ENCODE measurements at regions not wholly inside any gene's neighbourhood (a gene's known extent, or its start where the extent isn't known, plus 50 kb on each side); places are given as distances from the start of the nearest gene placed in this dataset.

- Histone ChIP-seq H3K4me3 (no peak overlapping the region), H3K36me3 (no peaks in the 10 kb centered on the region), H3K4me1 (no peaks in the 10 kb centered on the region), H3K27ac (no peak overlapping the region), H3K27me3 (no peaks in the 10 kb centered on the region), H3K9me3 (no peaks in the 10 kb centered on the region)
- 58 to 72% (median 64%) methylated on average over 1 of the region's 1 CpG for WGBS, 4 donors
- no peak for TF ChIP-seq CTCF (IDR thresholded peaks at IDR 0.05)
- TF ChIP-seq POLR2A (IDR thresholded peaks at IDR 0.05) = no peak
- intact Hi-C loops (cut with DNase I) = no loop called here
- no peak for DNase-seq
- ATAC-seq = no peak
These were observed 942.4 kb upstream of the PRR20A start for GRCh38 chr13:56198350-56198749.

GRCh38 chr13:56201834-56202233, 938.9 kb upstream of the PRR20A start:
- DNase-seq (no peak), ATAC-seq (no peak)
- H3K27ac ChIP-seq = no peak overlapping the region
- no peaks in the 10 kb centered on the region for H3K9me3 ChIP-seq
- intact Hi-C loops (cut with DNase I) = no loop called here
- H3K36me3 ChIP-seq = no peaks in the 10 kb centered on the region
- no peak for TF ChIP-seq POLR2A (IDR thresholded peaks at IDR 0.05)
- TF ChIP-seq CTCF (IDR thresholded peaks at IDR 0.05) = no peak
- no peaks in the 10 kb centered on the region for H3K27me3 ChIP-seq
- H3K4me1 ChIP-seq = no peaks in the 10 kb centered on the region
- H3K4me3 ChIP-seq = no peak overlapping the region
- WGBS, 4 donors = 54 to 70% (median 63%) methylated on average over 2 of the region's 2 CpGs

- ATAC-seq (no peak), DNase-seq (no peak)
- H3K27me3 ChIP-seq = no peaks in the 10 kb centered on the region
- no peak overlapping the region for H3K4me3 ChIP-seq
- WGBS, 4 donors = 77 to 83% (median 80%) methylated on average over 1 of the region's 1 CpG
- no peaks in the 10 kb centered on the region for H3K4me1 ChIP-seq
- TF ChIP-seq CTCF (IDR thresholded peaks at IDR 0.05) (no peak), POLR2A (IDR thresholded peaks at IDR 0.05) (no peak)
- intact Hi-C loops (cut with DNase I) = no loop called here
- H3K36me3 ChIP-seq = no peaks in the 10 kb centered on the region
- peaks cover 0 to 6% (median 0%) of the 10 kb centered on the region in 12 donors for H3K9me3 ChIP-seq
- no peak overlapping the region for H3K27ac ChIP-seq
These were observed 924.5 kb upstream of the PRR20A start for GRCh38 chr13:56216221-56216620.

- Histone ChIP-seq H3K27ac (no peak overlapping the region), H3K36me3 (no peaks in the 10 kb centered on the region), H3K4me1 (no peaks in the 10 kb centered on the region), H3K4me3 (no peak overlapping the region), H3K9me3 (peaks cover 0 to 11% (median 0%) of the 10 kb centered on the region in 12 donors), H3K27me3 (no peaks in the 10 kb centered on the region)
- intact Hi-C loops (cut with DNase I) = no loop called here
- 55 to 70% (median 68%) methylated on average over 2 of the region's 2 CpGs for WGBS, 4 donors
- no peak for ATAC-seq
- TF ChIP-seq CTCF (IDR thresholded peaks at IDR 0.05) (no peak), POLR2A (IDR thresholded peaks at IDR 0.05) (no peak)
- DNase-seq = no peak
These were observed 893.0 kb upstream of the PRR20A start for GRCh38 chr13:56247692-56248091.

All from heart left ventricle (tissue), 16 donors.